ENCODE measurements at regions not wholly inside any gene's neighbourhood (a gene's known extent, or its start where the extent isn't known, plus 50 kb on each side); places are given as distances from the start of the nearest gene placed in this dataset.

DNA sequence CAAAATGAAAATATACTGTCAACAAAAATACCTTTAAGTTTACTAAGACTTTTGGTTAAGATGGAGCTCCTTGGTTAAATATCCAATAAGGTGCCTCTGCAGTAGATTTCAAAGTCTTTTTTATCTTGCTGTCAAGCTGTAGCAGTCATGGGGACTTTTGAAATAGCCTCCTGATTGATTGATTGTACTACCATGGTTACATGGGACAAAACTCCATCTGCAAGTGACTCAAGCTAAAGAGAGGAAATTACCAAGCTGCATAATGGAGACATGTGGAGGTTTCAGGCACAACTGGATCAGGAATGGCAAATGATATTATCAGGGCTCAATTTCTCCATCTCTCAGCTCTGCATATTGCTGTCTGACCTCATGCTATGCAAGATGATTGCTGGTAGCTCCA lies 73.4 kb upstream of the ST8SIA3 start:
- Histone ChIP-seq H3K36me3 (no peaks in the 10 kb centered on the region), H3K27me3 (no peaks in the 10 kb centered on the region), H3K4me3 (no peak overlapping the region), H3K27ac (no peak overlapping the region), H3K4me1 (no peaks in the 10 kb centered on the region), H3K9me3 (no peaks in the 10 kb centered on the region)
- TF ChIP-seq, protein P1, sequence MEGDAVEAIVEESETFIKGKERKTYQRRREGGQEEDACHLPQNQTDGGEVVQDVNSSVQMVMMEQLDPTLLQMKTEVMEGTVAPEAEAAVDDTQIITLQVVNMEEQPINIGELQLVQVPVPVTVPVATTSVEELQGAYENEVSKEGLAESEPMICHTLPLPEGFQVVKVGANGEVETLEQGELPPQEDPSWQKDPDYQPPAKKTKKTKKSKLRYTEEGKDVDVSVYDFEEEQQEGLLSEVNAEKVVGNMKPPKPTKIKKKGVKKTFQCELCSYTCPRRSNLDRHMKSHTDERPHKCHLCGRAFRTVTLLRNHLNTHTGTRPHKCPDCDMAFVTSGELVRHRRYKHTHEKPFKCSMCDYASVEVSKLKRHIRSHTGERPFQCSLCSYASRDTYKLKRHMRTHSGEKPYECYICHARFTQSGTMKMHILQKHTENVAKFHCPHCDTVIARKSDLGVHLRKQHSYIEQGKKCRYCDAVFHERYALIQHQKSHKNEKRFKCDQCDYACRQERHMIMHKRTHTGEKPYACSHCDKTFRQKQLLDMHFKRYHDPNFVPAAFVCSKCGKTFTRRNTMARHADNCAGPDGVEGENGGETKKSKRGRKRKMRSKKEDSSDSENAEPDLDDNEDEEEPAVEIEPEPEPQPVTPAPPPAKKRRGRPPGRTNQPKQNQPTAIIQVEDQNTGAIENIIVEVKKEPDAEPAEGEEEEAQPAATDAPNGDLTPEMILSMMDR (IDR thresholded peaks at IDR 0.05): no peak
- TF ChIP-seq EP300 (IDR thresholded peaks at IDR 0.05) (no peak), POLR2A (IDR thresholded peaks at IDR 0.05) (no peak), POLR2AphosphoS5 (IDR thresholded peaks at IDR 0.05) (no peak)
- no peak for DNase-seq
- ATAC-seq (ENCODE audit: low FRiP score in 2 of 2): no peak

DNA sequence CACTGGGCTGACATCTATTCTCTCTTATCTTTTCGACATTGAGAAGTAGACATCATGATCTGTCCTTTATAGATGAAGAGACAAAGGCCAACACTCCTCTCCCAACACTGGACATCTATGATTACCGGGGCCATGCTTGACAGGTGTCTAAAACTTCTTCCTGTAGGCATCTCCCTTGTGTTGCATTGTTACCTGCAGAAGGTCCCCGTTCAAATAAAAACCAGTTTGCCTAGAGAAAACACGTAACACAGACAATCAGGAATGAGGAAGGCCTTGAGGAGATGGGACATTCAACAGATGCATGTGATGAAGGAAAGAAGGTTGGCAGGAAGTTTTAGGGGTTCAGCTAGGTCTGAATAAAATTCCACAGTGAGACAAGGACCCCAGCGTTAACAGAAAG lies 70.8 kb upstream of the ST8SIA3 start:
- no peaks in the 10 kb centered on the region for H3K9me3 ChIP-seq
- no peak overlapping the region for H3K27ac ChIP-seq
- no peaks in the 10 kb centered on the region for H3K27me3 ChIP-seq
- no peaks in the 10 kb centered on the region for H3K4me1 ChIP-seq
- WGBS, 2 donors: 89 to 91% methylated on average over 5 of the region's 5 CpGs
- H3K36me3 ChIP-seq: no peaks in the 10 kb centered on the region
- no peak for TF ChIP-seq POLR2A (IDR thresholded peaks at IDR 0.05)
- TF ChIP-seq, protein P1 (IDR thresholded peaks at IDR 0.05): no peak
- no peak for TF ChIP-seq EP300 (IDR thresholded peaks at IDR 0.05)
- TF ChIP-seq POLR2AphosphoS5 (IDR thresholded peaks at IDR 0.05): no peak
- ATAC-seq (ENCODE audit: low FRiP score in 2 of 2): no peak
- H3K4me3 ChIP-seq: no peak overlapping the region
- no peak for DNase-seq

DNA sequence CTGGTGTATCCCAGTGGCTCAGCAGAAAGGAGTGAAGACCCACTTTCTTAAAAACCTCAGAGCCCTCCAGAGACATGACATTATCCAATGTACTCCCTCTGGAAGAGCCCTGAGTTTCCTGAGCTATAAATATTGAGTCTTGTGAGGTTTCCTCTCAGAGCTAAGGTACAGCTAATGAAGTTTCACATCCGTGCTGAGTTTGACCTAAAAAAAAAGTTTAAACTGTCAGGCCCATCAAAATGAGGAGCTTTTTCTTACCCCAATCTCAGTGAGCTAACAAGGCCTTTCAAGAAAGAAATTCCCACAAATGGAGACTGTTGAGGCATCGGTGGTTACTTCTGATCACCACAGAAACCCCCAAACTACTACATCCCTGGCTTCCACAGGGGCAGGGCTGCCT lies 65.4 kb upstream of the ST8SIA3 start:
- WGBS, 2 donors: 71 to 79% methylated on average over 2 of the region's 2 CpGs
- no peak overlapping the region for H3K4me3 ChIP-seq

DNA sequence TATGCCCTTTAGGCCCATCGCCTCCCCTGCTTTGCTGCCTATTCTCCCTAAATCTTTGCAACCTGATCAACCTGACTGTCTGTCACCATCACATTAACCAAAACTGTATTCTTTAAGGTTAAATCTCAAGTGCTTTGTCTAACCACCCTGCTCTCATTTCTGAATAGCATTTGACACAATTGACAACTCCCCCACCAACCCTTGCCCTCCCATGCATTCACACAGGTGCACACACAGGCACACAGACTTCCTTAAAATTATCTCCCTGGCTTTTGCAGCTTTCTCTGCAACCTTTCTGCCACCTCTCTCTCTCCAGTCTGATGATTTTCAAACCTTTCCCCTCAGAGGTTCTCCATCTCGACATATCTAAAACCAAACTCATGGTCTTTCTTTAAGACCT lies 64.6 kb upstream of the ST8SIA3 start:
- TF ChIP-seq POLR2A (IDR thresholded peaks at IDR 0.05): no peak
- TF ChIP-seq POLR2AphosphoS5 (IDR thresholded peaks at IDR 0.05): no peak
- TF ChIP-seq EP300 (IDR thresholded peaks at IDR 0.05): no peak
- TF ChIP-seq, protein P1 (IDR thresholded peaks at IDR 0.05): no peak
- DNase-seq: no peak

More for the DNA sequence above, 65.4 kb upstream of the ST8SIA3 start:
- DNase-seq: no peak
- H3K4me1 ChIP-seq: no peaks in the 10 kb centered on the region
- TF ChIP-seq POLR2AphosphoS5 (IDR thresholded peaks at IDR 0.05) (no peak), EP300 (IDR thresholded peaks at IDR 0.05) (no peak), POLR2A (IDR thresholded peaks at IDR 0.05) (no peak)
- TF ChIP-seq, protein P1 (IDR thresholded peaks at IDR 0.05): no peak
- no peaks in the 10 kb centered on the region for H3K36me3 ChIP-seq
- H3K27me3 ChIP-seq: no peaks in the 10 kb centered on the region
- no peak for ATAC-seq (ENCODE audit: low FRiP score in 2 of 2)
- H3K9me3 ChIP-seq: peaks cover 0 to 4% (median 0%) of the 10 kb centered on the region in 4 donors
- no peak overlapping the region for H3K27ac ChIP-seq

DNA sequence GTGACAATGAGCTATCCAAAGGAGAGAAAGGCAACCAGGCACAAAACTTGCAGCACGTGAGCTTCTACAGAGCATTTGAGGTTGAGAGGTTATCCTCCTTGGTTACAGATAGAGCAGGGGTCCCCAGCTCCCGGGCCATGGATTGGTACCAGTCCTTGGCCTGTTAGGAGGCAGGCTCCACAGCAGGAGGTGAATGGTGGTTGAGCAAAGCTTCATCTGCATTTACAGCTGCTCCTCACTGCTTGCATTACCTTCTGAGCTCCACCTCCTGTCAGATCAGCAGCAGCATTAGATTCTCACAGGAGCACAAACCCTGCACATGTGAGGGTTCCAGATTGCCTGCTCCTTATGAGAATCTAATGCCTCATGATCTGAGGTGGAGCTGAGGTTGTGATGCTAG lies 57.8 kb upstream of the ST8SIA3 start:
- Histone ChIP-seq H3K4me1 (no peaks in the 10 kb centered on the region), H3K36me3 (no peaks in the 10 kb centered on the region), H3K4me3 (no peak overlapping the region), H3K9me3 (no peaks in the 10 kb centered on the region), H3K27ac (no peak overlapping the region), H3K27me3 (no peaks in the 10 kb centered on the region)
- 66 to 72% methylated on average over 2 of the region's 2 CpGs for WGBS, 2 donors
- DNase-seq (no peak), ATAC-seq (ENCODE audit: low FRiP score in 2 of 2) (no peak)
- TF ChIP-seq EP300 (IDR thresholded peaks at IDR 0.05): no peak
- no peak for TF ChIP-seq POLR2AphosphoS5 (IDR thresholded peaks at IDR 0.05)
- no peak for TF ChIP-seq POLR2A (IDR thresholded peaks at IDR 0.05)
- TF ChIP-seq, protein P1 (IDR thresholded peaks at IDR 0.05): no peak

More for the DNA sequence above, 64.6 kb upstream of the ST8SIA3 start:
- Histone ChIP-seq H3K9me3 (peaks cover 0 to 4% (median 0%) of the 10 kb centered on the region in 4 donors), H3K4me3 (no peak overlapping the region), H3K27ac (no peak overlapping the region), H3K4me1 (no peaks in the 10 kb centered on the region), H3K27me3 (no peaks in the 10 kb centered on the region), H3K36me3 (no peaks in the 10 kb centered on the region)
- ATAC-seq (ENCODE audit: low FRiP score in 2 of 2): no peak
- 83 to 89% methylated on average over 2 of the region's 2 CpGs for WGBS, 2 donors

Data from upper lobe of left lung (tissue), 6 donors.